Left lung (tissue), 4 donors: ENCODE measurements at regions not wholly inside any gene's neighbourhood (a gene's known extent, or its start where the extent isn't known, plus 50 kb on each side); places are given as distances from the start of the nearest gene placed in this dataset.

Source experiments
- ATAC-seq: fragments of 200-7000 bp; cut with Tn5 transposase; one replicate; pipeline ENCODE4 v1.9.1; 2020; ENCODE audit warnings: moderate library complexity
- DNase-seq, 4 donors: peaks; one replicate each; pipeline ENCODE4 v3.0.0-alpha.2; 2013 to 2020
- H3K27ac ChIP-seq, 2 donors: fragments of 200-600 bp; sonication (generic) in 1 of 2; one replicate each; pipeline versions ENCODE4 v1.5.0 to v1.8.0; 2020 to 2021
- H3K27me3 ChIP-seq, 2 donors: fragments of 200-600 bp; sonication (generic) in 1 of 2; one replicate each; pipeline versions ENCODE4 v1.5.0 to v1.8.0; 2020 to 2021
- H3K36me3 ChIP-seq, 2 donors: fragments of 200-600 bp; sonication (generic) in 1 of 2; one replicate each; pipeline versions ENCODE4 v1.5.0 to v1.8.0; 2020 to 2021
- H3K4me1 ChIP-seq, 2 donors: fragments of 200-600 bp; one replicate each; pipeline ENCODE4 v1.8.0; 2021
- H3K4me3 ChIP-seq, 2 donors: fragments of 200-600 bp; sonication (generic) in 1 of 2; one replicate each; pipeline versions ENCODE4 v1.5.0 to v1.8.0; 2020 to 2021; ENCODE audit warnings: mild to moderate bottlenecking in 1 of 2
- H3K9me3 ChIP-seq, 2 donors: fragments of 200-600 bp; sonication (generic) in 1 of 2; one replicate each; pipeline versions ENCODE4 v1.5.0 to v1.8.0; 2020 to 2021
- CTCF ChIP-seq, 2 donors: fragments of 200-600 bp; sonication (generic) in 1 of 2; IDR thresholded peaks; one replicate each; pipeline versions ENCODE4 v1.5.0 to v1.8.0; 2021; ENCODE audit warnings: antibody characterized with exemption in 2 of 2
- intact Hi-C, 2 donors: fragments of 100-400 bp; cut with DNase I; formaldehyde crosslinking; loops; one replicate each; pipeline versions ENCODE4 v1.11.2 to v1.14.2; 2022
- donor health status: DM: no; HTN: yes; CAD: no.
- donor health status: DM: no; HTN: no; CAD: no.

DNA sequence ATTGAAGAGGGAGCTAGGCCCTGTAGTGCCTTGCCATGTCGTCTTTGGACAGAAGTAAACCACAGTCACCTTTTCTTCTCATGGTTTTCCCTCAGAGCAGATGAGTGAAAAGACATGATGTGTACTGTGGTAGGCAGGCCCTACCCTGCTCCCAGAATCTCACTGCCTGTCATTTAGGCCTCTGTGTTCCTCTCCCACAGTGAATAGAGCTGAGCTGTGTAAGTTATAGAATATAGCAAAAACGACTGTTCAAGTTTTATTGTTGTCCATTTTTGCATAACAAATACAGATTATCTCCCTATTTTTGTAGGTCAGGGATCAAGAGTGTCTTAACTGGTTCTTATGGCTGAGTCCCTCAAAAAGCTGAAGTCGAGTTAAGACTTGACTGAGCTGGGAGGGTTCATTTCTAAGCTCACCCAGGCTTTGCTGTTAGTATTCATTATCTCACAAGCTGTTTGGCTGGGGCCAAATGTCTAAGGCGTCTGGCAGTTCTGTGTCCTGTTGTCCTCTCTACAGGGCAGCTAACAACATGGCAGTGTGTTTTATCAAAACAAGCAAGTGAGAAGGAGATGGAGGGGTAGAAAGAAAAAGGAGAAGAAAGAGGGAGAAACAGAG lies 780.9 kb upstream of the POM121L12 start:
- no peak for DNase-seq
- intact Hi-C loops: no loop called here

GRCh38 chr7:52253953-52254352 lies 781.5 kb upstream of the POM121L12 start:
- no peaks in the 10 kb centered on the region for H3K27me3 ChIP-seq
- TF ChIP-seq CTCF (IDR thresholded peaks at IDR 0.05): no peak
- no peaks in the 10 kb centered on the region for H3K36me3 ChIP-seq
- intact Hi-C loops: no loop called here
- H3K4me1 ChIP-seq: no peaks in the 10 kb centered on the region
- ATAC-seq (no peak), DNase-seq (no peak)
- no peak overlapping the region for H3K4me3 ChIP-seq
- H3K9me3 ChIP-seq: no peaks in the 10 kb centered on the region
- H3K27ac ChIP-seq: no peak overlapping the region

More for the DNA sequence above, 780.9 kb upstream of the POM121L12 start:
- no peak overlapping the region for H3K4me3 ChIP-seq
- TF ChIP-seq CTCF (IDR thresholded peaks at IDR 0.05): no peak
- H3K27me3 ChIP-seq: no peaks in the 10 kb centered on the region
- ATAC-seq: no peak
- H3K27ac ChIP-seq: no peak overlapping the region
- H3K36me3 ChIP-seq: no peaks in the 10 kb centered on the region
- H3K4me1 ChIP-seq: no peaks in the 10 kb centered on the region
- H3K9me3 ChIP-seq: no peaks in the 10 kb centered on the region

DNA sequence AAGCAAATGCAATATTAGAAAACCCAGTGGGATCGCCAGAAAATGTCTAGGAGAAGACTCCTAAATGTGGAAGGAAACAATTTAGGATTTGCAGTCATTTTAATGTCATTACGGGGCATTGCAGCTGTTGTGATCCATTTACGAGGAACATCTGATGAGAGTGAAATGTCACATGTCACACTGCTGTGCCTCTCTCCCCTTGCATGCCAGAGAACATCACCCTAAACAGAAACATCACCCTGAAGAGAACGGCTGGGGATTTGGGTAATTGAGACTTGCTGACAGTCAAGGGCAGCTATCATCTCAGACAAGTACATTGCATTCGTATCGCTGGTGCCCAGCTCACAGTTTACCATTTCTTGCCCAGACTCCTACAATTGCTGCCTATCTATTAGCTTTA lies 785.7 kb upstream of the POM121L12 start:
- Histone ChIP-seq H3K36me3 (no peaks in the 10 kb centered on the region), H3K27me3 (no peaks in the 10 kb centered on the region), H3K4me1 (no peaks in the 10 kb centered on the region), H3K27ac (no peak overlapping the region), H3K9me3 (peaks cover 0 to under 1% of the 10 kb centered on the region in 2 donors), H3K4me3 (no peak overlapping the region)
- no peak for TF ChIP-seq CTCF (IDR thresholded peaks at IDR 0.05)
- DNase-seq: no peak
- no peak for ATAC-seq
- intact Hi-C loops: no loop called here

- no peak overlapping the region for H3K4me3 ChIP-seq
- H3K4me1 ChIP-seq: no peaks in the 10 kb centered on the region
- no peaks in the 10 kb centered on the region for H3K27me3 ChIP-seq
- TF ChIP-seq CTCF (IDR thresholded peaks at IDR 0.05): no peak
- ATAC-seq (no peak), DNase-seq (no peak)
- H3K36me3 ChIP-seq: no peaks in the 10 kb centered on the region
- intact Hi-C loops: no loop called here
- peaks cover 0 to 11% of the 10 kb centered on the region in 2 donors for H3K9me3 ChIP-seq
- H3K27ac ChIP-seq: no peak overlapping the region
Measured at GRCh38 chr7:52247518-52247917, 787.9 kb upstream of the POM121L12 start.

DNA sequence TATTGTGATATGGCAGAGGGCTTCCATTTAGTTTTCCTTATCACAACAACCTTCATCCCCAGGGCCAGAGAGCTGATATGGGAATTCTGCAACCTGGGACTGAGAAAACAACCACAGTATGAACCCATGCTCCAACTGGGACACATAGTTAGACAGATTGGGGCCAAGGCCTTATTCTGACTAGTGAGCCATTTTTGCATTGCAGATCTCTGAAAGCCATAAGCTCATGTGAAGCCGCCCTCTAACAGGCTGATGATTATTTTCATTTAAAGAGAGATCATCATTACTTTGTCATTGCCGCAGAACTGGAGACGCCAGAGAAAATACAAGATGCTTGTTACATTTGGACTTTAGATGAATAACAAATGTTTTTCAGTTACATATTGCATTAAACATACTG lies 791.7 kb upstream of the POM121L12 start:
- intact Hi-C loops: no loop called here
- H3K27ac ChIP-seq: no peak overlapping the region
- no peak for TF ChIP-seq CTCF (IDR thresholded peaks at IDR 0.05)
- H3K36me3 ChIP-seq: no peaks in the 10 kb centered on the region
- DNase-seq (no peak), ATAC-seq (no peak)
- no peaks in the 10 kb centered on the region for H3K27me3 ChIP-seq
- peaks cover 0 to 12% of the 10 kb centered on the region in 2 donors for H3K9me3 ChIP-seq
- H3K4me3 ChIP-seq: no peak overlapping the region
- H3K4me1 ChIP-seq: no peaks in the 10 kb centered on the region
